Mammary epithelial cell (primary cell): ENCODE measurements at regions not wholly inside any gene's neighbourhood (a gene's known extent, or its start where the extent isn't known, plus 50 kb on each side); places are given as distances from the start of the nearest gene placed in this dataset.

Source experiments
- EZH2 ChIP-seq: IDR thresholded peaks from 2 replicates; pipeline ENCODE4 v1.6.1; 2012; ENCODE audit warnings: low read length, inconsistent platforms, borderline replicate concordance
- TF ChIP-seq, protein P1 (sequence below), 2 donors: IDR thresholded peaks in 1 of 2; conservative IDR thresholded peaks in 1 of 2; 2 replicates each; pipeline ENCODE4 v1.5.1; 2011 to 2012; ENCODE audit warnings: inconsistent platforms in 2 of 2, low read length in 2 of 2, mild to moderate bottlenecking in 2 of 2, control low read depth in 1 of 2, low read depth in 1 of 2; ENCODE audit not compliant: insufficient read depth in 1 of 2; ENCODE audit errors: extremely low read depth in 1 of 2

DNA sequence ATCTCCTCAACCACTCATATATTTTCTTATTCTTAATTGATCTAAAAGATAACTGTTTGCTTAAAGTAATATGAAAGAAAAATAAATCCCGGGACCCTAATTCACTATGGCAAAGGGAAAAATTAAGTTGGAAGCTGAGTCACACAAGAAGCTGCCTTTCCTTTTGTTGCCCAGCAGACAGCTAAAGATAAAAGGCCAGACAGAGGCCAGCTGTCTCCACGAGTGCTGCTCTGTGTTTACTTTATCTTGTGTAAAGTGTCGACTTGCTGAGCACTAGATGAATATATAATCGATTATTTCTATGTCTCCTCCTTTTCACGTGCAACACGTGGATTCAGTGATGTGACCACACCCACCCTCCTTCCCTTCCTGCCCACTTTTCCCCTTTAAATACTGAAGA lies 52.8 kb upstream of the NSMCE3 start:
- TF ChIP-seq, protein P1, sequence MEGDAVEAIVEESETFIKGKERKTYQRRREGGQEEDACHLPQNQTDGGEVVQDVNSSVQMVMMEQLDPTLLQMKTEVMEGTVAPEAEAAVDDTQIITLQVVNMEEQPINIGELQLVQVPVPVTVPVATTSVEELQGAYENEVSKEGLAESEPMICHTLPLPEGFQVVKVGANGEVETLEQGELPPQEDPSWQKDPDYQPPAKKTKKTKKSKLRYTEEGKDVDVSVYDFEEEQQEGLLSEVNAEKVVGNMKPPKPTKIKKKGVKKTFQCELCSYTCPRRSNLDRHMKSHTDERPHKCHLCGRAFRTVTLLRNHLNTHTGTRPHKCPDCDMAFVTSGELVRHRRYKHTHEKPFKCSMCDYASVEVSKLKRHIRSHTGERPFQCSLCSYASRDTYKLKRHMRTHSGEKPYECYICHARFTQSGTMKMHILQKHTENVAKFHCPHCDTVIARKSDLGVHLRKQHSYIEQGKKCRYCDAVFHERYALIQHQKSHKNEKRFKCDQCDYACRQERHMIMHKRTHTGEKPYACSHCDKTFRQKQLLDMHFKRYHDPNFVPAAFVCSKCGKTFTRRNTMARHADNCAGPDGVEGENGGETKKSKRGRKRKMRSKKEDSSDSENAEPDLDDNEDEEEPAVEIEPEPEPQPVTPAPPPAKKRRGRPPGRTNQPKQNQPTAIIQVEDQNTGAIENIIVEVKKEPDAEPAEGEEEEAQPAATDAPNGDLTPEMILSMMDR (conservative IDR thresholded peaks at IDR 0.05 in 1 of 2, IDR thresholded peaks at IDR 0.05 in 1 of 2; ENCODE audit: extremely low read depth in 1 of 2, insufficient read depth in 1 of 2, low read depth in 1 of 2, low read length in 2 of 2): no peak
- no peak for TF ChIP-seq EZH2
